HG02759 (cell line): ENCODE measurements at regions not wholly inside any gene's neighbourhood (a gene's known extent, or its start where the extent isn't known, plus 50 kb on each side); places are given as distances from the start of the nearest gene placed in this dataset.
"Not testable (repeated sequence)": the region's sequence is repeated elsewhere in the genome, so short reads cannot be mapped to it uniquely, and the experiment has no call there.

Source experiments
- ATAC-seq: cut with Tn5 transposase; IDR thresholded peaks from one replicate; pipeline ENCODE4 v1.9.1; 2021; ENCODE audit warnings: mild to moderate bottlenecking, moderate library complexity; ENCODE audit not compliant: unreplicated experiment

DNA sequence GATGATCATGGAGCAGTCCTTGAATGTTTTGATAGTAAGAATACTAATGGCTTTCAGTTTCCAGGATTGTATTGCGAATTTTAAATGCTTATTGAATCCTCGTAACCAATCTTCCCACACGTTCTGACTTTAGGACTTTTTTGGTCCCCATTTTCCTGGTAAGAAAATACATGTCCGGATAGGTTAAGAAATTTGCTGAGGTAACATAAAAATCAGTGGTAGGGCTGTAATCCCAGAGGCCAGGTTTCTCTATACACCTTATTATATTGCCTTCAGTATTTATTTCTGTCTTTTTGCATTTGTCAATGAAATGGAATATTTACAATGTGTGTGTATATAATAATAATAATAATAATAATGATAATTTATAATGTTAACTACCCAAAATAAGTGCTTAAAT, 603.2 kb downstream of the TMEM182 start:
- ATAC-seq: no peak

DNA sequence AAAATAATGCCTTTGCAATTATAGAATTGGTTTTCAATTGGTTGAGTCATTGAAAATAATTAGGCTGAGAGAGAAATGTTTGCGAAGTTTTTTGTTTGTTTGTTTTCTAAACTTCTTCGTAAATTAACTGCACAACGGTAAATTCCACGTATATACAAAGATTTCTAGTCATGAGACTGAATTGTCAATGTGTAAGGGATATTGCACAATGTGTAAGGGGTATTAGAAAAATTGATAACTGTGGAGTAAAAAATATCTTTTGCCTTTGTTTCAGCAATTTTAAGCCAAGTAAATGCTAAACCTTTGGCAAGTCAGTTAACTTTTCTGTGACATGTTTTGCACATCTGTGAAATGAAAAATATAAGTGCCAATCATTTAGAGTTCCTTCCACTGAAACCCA, 606.0 kb downstream of the TMEM182 start:
- ATAC-seq: no peak

DNA sequence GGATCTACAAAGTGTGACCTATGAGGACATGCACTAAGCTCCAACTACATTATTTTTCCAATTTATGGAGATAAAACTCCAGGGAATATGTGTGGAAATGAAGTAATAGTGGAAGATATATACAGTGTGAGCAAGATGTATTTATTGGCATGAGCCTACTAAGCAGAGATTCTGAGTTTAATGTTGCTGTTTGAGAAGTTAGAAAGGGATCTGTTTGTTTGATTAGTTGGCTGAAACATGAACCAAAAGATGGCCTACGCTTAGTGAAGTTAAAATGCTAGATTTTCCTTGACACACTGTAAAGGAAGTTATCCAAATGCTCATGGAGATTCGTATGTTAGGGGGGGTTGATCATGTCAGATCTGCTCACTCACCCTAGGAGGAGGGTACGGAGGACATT, 621.7 kb downstream of the TMEM182 start:
- ATAC-seq: no peak

DNA sequence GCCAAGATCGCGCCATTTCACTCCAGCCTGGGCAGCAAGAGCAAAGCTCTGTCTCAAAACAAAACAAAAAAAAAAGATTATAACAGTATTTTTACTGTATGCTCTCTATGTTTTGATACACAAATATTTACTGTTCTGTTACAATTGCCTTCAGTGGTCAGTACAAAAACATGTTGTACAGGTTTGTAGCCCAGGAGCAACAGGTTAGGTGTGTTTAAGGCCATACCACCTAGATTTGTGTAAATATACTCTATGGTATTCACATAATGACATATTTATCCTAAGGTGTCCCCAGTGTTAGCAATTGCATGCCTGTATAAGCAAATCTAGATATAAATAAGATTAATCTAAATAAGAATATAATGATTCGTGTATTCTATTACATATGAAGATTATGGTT, 625.0 kb downstream of the TMEM182 start:
- ATAC-seq: no peak

DNA sequence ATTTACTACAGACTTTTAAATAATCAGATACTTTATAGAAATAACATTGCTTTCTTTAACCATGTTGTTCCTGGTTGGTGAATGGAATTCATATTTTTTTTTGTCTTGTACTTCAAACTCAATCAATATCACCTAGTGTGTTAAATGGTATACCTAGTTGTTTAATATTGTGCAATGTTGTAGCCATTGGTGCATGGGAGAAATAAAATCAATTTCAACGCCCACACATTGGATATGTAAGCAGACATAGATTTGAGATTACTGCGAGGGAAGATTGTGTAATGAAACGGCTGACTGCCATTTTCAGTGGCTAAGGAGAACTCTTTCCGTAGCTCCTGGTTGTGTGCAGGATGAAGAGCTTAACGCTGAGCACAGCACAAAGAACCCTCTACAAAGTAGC, 626.1 kb downstream of the TMEM182 start:
- no peak for ATAC-seq

DNA sequence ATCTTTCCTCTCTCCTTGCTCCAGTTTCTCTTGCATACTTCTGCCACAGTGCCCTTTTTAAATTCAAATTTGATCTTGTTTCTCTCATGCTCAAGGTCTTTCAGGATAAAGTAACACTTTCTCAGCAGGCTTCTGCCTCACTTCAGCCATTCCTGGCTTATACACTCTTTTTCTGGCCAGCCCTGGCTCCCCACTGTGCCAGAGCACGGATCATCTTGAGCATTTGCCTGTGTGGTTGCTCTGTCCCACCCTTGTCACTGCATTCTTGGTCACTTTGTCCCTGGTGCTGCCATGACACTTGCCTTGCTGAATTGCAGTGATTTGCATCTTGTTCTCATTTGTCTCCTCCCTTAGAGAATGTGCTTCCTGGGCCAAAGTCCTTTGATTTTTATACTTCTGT, 634.3 kb downstream of the TMEM182 start:
- no peak for ATAC-seq

DNA sequence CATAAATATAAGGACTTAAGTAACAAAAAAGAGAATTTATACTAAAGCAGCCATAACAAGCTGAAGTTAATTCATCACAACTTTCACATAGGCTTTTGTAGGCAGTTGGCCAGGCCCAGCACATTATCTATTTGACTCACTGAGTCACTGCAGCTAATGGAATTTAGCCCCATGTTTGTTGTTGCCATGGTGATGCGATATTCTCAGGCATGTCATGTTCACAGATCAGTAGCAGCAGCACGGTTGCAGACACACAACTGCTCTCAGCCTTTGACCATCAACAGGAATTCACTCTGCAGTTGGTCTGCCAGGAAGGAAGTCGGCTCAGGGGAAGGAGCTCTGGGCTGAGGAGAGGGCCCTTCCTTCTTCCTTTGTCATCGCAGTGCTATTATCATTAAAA, 639.8 kb downstream of the TMEM182 start:
- ATAC-seq: no peak

DNA sequence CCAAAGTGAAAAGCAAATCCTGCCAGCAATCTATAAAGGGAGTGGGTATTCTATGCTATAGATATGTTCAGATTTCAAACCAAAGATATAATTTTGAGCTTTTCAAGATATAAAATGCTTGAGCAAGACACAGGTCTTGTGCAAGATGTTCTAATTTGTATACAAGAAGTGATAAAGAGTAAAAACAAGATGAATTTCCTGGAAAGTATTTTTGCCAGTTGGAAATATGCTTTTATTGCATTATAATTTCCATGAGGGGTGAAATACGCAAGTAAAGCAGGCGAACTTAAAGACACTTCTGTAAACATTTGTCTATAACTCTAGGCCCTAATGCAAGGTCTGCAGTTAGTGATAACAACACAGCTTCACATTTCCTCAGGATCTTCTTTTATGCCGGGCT, 640.5 kb downstream of the TMEM182 start:
- no peak for ATAC-seq

DNA sequence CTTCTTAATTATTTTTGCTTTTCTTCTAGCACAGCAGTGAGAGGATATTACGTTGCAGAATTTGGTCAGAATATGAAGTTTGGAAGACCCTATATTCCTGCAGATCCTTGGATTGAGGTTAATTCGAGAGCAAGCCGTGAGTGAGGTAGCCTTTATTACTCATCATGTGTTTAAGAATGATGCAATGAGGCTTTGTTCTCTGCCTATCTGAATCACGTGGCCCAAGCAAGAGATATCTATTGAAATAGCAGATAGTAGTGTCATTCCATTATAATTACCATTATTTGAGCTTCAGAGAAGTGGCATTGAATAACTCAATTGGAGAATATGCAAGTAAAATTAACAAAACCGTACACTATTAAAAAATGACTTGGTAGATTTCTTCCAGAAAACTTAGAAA, 641.1 kb downstream of the TMEM182 start:
- no peak for ATAC-seq

DNA sequence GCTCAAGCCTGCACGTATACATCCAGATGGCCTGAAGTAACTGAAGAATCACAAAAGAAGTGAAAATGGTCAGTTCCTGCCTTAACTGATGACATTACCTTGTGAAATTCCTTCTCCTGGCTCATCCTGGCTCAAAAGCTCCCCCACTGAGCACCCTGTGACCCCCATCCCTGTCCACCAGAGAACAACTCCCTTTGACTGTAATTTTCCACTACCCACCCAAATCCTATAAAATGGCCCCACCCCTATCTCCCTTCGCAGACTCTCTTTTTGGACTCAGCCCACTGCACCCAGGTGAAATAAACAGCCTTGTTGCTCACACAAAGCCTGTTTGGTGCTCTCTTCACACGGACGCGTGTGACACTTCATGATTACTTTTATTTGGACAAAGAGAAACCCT, 641.6 kb downstream of the TMEM182 start:
- ATAC-seq: not testable (repeated sequence)

DNA sequence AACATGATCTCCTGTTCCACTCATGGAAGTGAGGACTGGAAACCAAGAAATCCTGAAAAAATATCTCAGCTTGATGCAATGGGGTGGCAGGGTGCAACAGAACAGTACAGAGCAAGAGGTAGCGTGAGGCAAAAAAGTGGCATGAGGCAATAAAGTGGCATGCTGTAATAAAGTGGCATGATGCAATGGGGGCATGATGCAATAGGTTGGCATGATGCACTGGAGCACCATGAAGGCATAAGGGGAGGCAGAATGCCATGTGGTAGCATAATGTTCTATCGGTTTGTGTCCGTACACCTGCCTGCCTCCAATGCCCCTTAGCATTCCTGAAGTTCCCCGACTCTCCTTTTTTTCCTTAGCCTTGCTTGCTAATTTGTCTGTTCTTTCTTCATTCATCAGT, 648.4 kb downstream of the TMEM182 start:
- no peak for ATAC-seq

DNA sequence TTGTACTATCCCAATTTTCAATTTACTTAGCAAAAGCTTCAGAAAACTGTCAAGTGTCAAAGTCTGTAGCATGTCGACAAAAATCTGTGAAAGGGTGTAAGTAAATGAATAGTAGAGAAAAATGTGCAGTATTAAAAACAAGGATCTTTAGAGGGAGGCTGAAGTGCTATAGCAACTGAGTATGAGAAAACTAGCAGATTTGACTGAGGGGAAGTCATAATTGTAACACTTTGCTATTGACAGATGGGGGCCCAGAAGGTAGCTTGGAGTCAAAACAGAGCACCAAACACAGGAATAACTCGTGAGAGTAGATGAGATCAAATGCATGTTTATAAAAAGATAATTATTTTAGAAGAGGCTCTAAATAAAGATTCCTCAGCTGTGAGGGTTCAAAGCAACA, 657.7 kb downstream of the TMEM182 start:
- no peak for ATAC-seq

DNA sequence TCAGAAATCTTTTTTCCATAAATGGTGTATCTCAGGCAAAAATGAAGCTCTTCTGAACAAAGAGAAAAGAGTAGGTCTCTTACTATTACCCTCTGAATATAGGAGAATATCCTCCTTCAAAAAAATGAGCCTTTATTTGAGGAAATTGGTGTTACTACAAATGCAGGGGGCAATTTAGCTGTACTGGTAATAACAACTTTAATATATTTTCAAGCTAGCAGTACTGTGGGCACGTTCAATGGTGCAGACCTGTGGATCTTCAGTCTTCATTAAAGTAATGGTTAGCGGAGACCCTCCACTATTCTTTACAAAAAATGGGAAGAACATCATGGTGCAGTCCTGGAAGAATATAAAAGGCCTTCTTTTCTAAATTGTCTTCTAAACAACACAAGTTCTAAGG, 661.3 kb downstream of the TMEM182 start:
- no peak for ATAC-seq

DNA sequence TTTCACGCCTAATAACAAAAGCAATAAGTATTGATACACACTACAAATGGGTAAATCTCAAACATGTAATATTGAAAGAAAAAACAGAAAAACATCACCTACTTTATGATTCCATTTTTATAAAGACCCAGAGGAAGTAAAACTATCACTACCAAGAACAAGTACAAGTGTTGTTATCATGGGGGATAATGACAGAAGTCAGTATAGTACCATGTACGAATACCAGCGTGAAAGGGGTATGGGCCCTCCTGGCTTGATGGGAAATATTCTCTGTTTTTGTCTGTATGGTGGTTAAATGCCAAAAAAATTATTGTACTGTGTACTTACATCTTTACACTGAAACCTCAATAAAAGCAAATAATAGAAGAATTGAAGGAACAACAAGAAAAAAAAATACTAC, 665.7 kb downstream of the TMEM182 start:
- no peak for ATAC-seq

DNA sequence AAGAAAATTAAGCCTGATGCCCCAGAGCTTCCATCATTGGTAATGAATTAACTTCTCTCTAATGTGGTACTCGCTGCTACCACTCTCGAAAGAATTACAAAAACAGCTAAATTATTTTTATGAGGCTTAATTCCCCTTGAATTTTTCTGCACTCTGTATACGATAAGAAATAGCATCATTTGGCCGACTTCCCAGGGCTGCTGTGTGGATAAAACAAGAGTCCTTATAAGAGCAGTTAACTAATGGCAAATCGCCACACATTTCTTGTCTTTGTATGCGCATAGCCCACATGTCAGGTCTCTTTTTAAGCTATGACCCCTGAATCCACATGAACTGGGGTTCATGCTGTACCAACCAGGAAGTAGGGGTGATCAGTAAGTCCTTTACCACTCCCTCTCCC, 668.4 kb downstream of the TMEM182 start:
- ATAC-seq: no peak

DNA sequence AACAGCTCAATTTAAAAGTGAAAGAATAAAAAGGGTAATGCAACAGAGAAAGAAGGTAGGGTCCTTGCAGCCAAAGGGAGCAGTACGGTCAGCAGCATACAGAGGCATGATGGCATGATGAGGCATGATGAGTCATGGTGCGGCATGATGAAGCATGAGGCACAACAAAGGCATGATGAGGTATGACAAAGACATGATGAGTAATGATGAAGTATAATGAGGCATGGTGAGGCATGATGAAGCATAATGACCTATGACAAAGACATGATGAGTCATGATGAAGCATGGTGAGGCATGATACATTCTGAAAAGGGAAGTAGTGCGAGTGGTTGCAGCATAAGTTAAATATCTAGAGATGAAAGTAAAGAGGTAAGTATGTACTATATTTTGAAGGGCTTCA, 673.2 kb downstream of the TMEM182 start:
- ATAC-seq: no peak

DNA sequence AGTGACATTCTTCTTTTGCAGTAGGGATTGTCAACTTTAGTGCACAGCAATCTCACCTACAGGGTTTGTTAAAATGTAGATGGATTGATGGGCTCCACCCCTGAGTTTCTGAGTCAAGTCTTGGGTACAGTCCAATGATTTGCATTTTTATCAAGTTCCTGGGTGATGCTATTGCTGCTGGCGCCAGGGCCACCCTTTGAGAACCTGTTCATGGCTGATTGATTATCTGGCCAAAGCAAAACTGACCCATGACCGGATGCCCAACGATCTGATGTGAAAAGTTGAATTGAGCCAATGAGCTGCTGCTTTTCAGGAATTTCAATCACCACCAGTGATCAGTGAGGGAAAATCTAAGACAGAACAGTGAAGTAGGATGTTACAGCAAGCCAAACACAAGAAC, 675.3 kb downstream of the TMEM182 start:
- ATAC-seq: no peak

DNA sequence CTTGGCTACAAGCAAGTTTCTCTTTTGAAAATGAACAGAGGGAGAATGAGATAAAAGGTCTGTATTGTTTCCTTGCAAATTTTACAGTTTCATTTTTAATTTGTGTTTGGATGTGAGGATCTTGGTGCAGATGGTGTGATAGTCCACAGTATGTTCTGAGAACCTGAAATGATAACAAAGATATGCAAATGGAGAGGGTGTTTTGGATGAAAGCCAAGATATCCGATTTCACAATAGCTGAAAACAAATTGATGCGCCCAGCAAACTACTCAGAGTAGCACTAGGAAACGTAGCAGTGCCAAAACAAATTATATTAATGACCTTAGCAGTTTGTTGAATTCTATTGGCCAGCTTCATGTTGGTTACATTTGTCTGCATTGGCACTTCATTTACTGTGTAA, 683.5 kb downstream of the TMEM182 start:
- no peak for ATAC-seq

DNA sequence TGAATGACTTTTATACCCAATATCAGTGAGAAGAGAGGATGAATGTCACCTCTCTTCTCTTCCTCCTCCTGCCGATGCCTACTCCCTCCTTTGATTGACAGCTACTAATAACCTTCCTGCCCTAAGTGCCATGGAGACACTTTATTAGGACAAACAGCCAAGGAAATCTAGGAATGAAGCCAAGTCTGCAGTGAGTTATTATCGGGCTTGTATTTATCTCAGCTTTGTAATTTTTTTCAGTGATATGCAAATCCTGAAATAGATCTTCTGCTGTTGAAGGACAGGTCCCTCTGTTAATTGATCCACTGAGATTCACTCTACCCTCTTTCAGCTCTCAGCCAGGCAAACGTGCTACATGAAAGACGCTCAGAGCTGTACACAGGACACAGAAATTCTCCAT, 686.7 kb downstream of the TMEM182 start:
- ATAC-seq: no peak

DNA sequence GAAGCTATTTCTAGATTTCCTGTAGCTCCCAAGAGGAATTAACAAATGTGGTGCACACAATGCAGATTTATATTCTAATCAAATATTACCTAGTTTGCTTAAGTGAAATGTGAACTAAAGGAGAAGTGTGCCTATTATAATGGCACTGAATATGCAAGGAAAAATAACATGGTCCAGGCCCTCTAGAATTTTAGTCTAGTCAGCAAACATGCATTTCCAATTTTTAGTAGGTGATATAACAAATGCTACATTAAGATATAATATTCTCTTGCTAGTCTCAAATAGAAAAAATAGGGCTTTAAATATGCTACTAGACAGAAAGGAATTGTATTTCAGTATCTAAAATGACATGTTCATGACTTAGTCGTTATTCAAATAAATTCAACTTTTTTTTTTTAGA, 689.5 kb downstream of the TMEM182 start:
- ATAC-seq: no peak

DNA sequence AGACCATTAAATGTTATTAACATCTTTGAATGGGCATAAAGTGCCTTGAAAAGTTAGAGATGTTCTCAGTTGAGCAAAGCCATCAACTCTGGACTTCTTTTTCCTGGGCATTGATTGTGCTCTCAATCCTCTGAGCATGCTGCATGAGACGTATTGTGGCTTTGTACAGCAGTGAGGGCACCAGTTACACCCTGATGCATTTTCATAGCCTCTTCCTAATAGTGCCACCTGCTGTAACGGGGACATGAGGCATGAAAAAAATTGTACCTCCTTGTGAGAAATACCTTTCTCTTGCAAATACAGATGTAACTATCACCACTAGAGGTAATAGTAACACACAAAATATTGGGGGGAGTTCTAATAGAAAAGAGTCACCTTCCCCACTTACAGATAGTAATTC, 697.5 kb downstream of the TMEM182 start:
- no peak for ATAC-seq

DNA sequence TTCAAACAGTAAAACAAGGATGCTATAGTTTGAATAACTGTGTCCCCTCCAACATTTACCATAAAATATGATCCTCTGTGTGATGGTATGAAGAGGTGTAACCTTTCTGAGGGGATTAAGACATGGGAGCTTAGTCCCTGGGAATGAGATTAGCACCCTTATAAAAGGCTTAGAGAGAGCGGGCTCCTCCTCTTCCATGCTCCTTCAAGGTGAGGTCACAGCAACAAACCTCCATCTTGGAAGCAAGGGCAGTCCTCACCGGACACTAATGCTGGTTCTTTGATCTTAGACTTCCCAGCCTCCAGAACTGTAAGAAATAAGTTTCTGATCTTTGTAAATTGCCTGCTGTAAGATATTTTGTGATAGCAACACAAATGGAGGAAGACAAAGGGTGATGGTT, 700.3 kb downstream of the TMEM182 start:
- ATAC-seq: no peak

DNA sequence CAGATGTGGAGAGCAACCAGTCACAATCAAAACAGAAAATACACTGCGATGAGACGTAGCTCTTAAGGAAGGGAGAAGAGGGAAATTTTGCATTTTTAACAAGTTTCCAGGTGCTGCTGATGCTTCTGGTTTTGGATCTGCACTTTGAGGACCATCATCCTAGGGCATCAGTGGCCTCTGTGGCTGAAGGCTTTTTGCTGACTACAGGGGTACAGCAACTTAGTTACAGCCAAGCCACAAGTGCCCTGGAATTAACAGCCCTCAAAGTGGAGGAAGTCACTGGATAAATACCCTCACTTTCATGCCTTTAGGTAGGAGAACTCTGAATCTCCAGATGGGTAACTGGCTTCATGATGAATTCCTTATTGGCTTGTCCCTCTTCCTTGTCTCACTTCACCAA, 700.9 kb downstream of the TMEM182 start:
- ATAC-seq: no peak

DNA sequence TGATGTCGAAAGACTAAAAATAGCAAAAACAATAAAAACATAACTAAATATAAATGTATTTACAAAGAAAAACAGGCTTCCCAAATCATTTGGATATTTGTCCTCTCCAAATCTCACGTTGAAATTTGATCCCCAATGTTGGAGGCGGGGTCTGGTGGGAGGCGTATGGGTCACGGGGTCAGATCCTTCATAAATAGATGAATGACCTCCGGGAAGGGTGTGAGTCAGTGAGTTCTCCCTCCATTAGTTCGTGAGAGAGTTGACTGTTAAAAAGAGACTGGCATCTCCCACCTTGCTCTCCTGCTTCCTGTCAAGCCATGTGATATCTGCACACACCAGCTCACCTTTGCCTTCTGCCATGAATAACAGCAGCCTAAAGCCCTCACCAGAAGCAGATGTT, 703.0 kb downstream of the TMEM182 start:
- ATAC-seq: no peak
